COLO668 (cell line): ENCODE measurements at regions not wholly inside any gene's neighbourhood (a gene's known extent, or its start where the extent isn't known, plus 50 kb on each side); places are given as distances from the start of the nearest gene placed in this dataset.
"Not testable (repeated sequence)": the region's sequence is repeated elsewhere in the genome, so short reads cannot be mapped to it uniquely, and the experiment has no call there.

Source experiments
- DNase-seq: peaks from one replicate; lab custom pipeline; 2025; ENCODE audit not compliant: unreplicated experiment; lab: John Stamatoyannopoulos, UW

DNA sequence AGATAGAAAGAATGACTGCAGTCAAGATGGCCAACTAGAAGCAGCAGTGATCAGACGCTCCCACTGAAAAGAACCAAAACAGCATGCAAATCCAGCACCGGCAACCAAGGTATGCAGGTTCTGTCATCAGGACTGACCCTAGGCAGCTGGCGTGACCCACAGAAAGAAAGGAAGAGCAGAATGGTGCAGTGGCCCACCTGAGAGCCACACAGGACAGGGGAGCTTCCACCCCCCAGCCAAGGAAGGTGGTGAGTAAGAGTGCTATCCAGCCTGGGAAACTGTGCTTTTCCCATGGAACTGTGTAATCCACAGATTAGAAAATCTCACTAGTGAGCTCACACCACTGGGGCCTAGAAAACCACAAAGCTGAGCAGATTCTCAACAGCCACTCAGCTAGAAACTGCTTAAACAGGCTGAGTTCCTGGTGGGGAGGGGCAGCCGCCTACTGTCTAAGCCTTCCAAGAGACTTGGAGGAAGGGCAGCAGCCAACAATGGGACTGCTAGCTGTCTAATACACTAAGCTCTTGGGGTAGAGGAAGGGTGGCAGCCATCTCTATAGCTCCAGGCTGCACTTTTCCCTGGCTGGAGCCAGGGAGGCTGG, 127.9 kb downstream of the EVA1A start:
- DNase-seq = no peak

DNA sequence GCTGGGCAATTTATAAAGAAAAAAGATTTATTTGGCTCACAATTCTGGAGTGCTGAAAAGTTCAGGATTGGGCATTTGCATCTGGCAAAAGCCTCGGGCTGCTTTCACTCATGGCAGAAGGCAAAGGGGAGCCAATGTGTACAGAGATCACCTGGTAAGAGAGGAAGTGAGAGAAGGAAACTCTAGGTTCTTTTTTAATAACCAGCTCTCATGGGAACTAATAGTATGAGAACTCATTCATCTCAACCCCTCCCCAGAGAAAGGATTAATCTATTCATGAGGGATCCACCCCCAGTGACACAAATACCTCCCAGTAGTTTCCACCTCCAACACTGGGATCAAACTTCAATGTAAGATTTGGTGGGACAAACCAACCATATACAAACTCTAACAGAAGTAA, 129.0 kb downstream of the EVA1A start:
- no peak for DNase-seq

GRCh38 chr2:75431276-75431675, 129.5 kb downstream of the EVA1A start:
- DNase-seq = no peak

DNA sequence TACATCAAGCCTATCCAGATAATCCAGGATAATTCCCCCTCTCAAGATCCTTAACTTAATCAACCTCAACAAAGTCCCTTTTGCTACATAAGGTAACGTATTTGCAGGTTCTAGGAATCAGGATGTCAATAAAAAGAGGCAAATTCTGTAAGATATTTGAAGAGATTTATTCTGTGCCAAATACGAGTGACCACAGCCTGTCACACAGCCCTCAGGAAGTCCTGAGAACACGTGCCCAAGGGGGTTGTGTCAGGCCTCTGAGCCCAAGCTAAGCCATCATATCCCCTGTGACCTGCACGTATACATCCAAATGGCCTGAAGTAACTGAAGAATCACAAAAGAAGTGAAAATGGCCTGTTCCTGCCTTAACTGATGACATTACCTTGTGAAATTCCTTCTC, 130.3 kb downstream of the EVA1A start:
- not testable (repeated sequence) for DNase-seq

GRCh38 chr2:75428646-75429443, 131.9 kb downstream of the EVA1A start:
- DNase-seq = no peak

DNA sequence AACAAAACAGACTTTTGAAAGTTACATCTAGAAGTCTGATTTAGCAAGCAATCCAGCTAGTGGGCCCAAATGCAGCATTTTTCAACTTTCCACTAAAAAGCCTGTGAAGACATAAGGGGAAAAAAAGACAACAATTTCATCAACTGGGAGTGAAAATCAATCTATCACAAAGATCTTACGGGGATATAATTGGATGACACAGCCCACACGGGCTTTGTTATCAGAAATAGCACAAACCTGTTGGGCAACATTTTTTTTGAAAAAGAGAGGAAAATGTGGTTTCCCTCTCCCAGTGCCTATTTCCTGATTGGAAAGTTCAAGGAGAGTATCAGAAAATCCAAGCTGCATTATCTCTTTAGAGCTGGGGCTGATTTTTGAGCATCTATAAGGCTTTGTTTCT, 132.7 kb downstream of the EVA1A start:
- no peak for DNase-seq

DNA sequence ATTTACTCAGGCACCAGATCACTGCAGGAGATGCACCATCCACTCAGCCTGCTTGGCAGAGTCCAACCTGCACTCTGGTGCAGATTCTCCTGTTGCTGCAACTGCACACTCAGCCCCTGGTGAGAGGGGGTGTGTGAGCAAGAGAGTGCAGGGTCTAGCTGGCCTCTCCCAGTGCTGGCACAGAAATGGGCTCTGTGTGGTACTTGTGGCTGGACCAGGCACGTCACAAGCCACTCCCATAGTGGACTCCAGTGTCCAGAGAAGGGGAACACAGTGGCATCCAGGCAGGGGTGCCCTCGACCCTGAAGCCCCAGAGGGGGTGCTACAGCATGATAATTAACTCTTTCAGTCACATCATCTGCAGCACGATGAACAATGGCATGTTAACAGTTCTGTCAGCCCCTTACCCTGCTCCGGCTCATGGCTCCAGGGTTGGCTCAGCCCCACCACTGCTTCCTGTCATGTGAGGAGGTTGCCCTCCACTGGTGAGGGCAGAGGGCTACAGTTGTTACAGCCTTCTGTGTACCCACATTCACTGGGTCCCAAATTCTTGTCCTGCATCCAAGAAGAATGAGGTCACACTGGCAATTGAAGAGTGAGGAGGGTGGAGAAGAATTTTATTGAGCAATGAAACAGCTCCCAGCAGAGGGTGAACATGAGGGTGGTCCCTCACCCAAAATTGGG, 135.7 kb downstream of the EVA1A start:
- DNase-seq = no peak

DNA sequence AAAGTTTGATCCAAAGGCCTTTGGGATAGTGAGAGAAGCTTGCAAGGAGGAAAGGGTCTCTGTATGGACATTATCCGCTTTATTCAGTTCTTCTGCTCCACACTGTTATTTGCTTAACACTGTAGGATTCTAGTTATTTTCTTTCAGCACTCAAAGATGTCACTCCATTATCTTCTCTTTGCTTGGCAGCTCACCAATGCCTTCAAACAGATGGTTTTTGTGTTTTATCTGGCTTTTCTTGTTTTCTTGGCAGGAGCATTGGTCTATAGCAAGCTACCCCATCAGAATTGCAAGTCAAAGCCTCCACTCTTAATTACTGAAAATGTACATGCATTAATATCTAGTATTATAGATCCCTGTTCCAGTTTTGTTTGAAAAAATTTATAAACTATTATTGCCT, 138.8 kb downstream of the EVA1A start:
- DNase-seq = no peak

GRCh38 chr2:75416420-75417342, 144.1 kb downstream of the EVA1A start:
- no peak for DNase-seq

GRCh38 chr2:75415731-75416130, 145.0 kb downstream of the EVA1A start:
- no peak for DNase-seq

- no peak for DNase-seq
Observed at GRCh38 chr2:75415111-75415626, 145.6 kb downstream of the EVA1A start.

- DNase-seq = no peak
Observed at GRCh38 chr2:75411574-75411973, 149.2 kb downstream of the EVA1A start.

GRCh38 chr2:75410702-75411101, 150.0 kb downstream of the EVA1A start:
- DNase-seq = no peak

GRCh38 chr2:75408771-75409170, 152.0 kb downstream of the EVA1A start:
- no peak for DNase-seq

DNA sequence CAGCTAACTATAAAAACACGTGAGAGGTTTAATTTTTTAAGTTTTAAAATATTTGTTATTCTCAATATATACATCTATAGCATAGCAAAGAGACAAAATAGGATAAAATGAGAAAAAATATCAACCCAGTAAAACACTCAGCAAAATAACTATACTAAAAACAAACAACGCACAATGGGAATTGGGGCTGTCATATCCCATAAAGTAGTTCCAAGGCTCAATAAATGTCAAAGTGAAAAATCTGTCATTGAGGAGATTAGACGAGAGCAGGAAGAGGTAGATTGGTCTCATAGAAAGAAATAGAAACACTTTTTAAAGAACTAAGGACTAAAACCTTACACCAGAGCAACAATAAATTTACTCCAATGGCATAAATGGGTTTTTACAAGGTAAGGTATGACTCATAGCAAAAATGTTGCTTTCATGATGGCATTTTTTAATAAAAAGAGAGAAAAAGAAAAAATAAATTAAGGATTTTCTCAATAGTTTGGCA, 153.7 kb downstream of the EVA1A start:
- no peak for DNase-seq

- DNase-seq = no peak
Observed at GRCh38 chr2:75406131-75406581, 154.6 kb downstream of the EVA1A start.

DNA sequence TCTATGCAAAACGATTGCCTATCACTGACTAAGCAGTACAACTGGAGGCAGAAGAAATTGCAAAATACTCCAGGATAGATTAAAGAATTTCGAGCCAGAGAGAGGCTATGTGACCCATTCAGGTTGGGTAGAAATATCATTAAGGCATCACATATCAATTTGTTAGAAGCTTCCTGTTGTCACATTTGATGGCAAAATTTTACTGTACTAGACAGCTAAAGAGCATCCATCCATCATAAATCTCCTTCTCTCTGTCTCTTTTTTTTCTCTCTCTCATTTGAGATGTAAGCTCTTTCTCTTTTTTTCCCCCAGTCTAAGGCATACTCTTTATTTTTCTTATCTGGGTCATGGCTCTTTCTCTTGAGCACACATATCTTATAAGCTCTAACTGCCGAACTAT, 155.7 kb downstream of the EVA1A start:
- no peak for DNase-seq

- DNase-seq = no peak
Observed at GRCh38 chr2:75403991-75404428, 156.7 kb downstream of the EVA1A start.

DNA sequence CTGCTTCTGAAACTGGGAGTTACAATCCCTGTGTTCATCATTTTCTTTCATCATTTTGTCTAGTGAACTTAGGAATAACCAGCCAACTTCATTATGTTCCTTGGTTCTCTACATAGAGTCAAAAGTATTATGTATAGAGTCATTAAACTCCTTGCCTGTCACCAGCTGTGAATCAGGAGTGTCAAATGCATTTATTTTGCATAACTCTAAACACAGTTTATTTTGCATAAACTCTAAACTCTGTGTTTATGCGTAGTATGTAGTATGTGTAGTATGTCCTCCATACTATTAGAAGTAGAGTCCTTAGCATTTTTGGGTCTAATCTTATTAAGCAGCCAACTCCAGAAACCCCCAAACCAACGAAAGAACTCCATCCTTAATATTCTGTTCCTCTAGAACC, 164.4 kb downstream of the EVA1A start:
- DNase-seq = no peak

DNA sequence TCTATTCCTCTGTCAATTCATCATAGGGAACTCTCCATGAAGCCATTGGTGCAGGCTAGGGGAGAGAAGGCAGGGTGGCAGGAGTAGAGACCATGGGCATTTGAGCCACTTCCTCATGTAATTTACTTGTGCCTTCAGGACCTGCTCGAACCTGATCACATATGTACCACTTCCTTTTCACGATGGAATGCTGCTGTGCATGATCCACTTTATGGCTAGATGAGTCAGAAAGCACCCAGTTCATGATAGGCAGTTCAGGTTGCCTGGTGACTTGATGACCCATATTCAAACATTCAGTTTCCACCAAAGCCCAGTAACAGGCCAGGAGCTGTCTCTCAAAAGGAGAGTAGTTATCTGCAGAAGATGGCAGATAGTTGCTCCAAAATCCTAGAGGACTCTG, 166.0 kb downstream of the EVA1A start:
- not testable (repeated sequence) for DNase-seq

DNA sequence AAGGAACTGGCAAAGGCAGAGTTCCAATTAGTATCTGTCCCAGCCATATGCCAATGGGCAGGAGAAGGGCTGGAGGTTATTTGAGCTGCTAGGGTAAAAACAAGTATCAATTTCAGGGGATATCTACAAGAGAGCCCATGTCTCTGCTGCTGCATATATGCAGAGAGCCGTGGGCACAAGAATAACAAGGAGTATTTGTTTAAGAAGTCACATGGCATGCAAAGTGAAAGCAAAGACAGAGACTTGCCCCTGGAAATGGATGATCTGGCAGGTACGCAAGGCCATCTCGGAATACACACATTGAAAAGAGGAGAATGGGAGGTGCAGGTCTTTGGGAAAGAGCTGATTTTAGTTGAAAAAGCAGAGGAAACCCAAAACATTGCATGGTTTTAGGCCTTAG, 170.6 kb downstream of the EVA1A start:
- DNase-seq = no peak
